C4-2B (cell line): ENCODE measurements at regions not wholly inside any gene's neighbourhood (a gene's known extent, or its start where the extent isn't known, plus 50 kb on each side); places are given as distances from the start of the nearest gene placed in this dataset.
A peak's percentile ranks its signal among the peaks of the same experiment; 100 is the strongest.

Experiments
- H3K27ac ChIP-seq: fragments of 450-650 bp; 2 replicates; pipeline ENCODE4 v1.5.1; 2017
- ZFX ChIP-seq: fragments of 450-650 bp; IDR thresholded peaks from 2 replicates; pipeline ENCODE4 v1.6.1; 2017
- TF ChIP-seq, protein P1 (sequence below): fragments of 450-650 bp; conservative IDR thresholded peaks from 2 replicates; pipeline ENCODE4 v1.5.1; 2017; ENCODE audit warnings: mild to moderate bottlenecking

DNA sequence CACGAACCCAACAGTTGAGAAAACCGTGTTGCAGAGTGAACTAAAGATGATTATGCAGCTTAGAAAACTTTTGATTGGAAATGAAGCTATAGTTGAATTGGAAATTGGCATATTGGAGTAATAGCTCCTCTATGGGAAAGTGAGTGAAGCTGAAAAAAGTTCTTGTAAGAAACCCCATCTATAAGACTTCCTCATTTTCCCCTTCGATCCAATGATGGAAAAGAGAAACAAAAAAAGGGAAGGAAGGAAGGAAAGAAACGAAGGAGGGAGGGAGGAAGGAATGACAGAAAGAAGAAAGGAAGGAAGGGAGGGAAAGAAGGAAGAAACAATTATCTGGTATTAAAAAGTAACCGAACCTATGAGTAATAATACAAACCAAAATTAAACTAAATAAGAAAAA lies 791.8 kb upstream of the NR2F2 start:
- no peak overlapping the region for H3K27ac ChIP-seq
- TF ChIP-seq ZFX: no peak
- TF ChIP-seq, protein P1, sequence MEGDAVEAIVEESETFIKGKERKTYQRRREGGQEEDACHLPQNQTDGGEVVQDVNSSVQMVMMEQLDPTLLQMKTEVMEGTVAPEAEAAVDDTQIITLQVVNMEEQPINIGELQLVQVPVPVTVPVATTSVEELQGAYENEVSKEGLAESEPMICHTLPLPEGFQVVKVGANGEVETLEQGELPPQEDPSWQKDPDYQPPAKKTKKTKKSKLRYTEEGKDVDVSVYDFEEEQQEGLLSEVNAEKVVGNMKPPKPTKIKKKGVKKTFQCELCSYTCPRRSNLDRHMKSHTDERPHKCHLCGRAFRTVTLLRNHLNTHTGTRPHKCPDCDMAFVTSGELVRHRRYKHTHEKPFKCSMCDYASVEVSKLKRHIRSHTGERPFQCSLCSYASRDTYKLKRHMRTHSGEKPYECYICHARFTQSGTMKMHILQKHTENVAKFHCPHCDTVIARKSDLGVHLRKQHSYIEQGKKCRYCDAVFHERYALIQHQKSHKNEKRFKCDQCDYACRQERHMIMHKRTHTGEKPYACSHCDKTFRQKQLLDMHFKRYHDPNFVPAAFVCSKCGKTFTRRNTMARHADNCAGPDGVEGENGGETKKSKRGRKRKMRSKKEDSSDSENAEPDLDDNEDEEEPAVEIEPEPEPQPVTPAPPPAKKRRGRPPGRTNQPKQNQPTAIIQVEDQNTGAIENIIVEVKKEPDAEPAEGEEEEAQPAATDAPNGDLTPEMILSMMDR: no peak

GRCh38 chr15:95541301-95541700 lies 789.2 kb upstream of the NR2F2 start:
- TF ChIP-seq, protein P1: no peak
- no peak for TF ChIP-seq ZFX

GRCh38 chr15:95549168-95549738 lies 781.2 kb upstream of the NR2F2 start:
- no peak overlapping the region for H3K27ac ChIP-seq
- TF ChIP-seq ZFX: no peak
- TF ChIP-seq, protein P1: no peak

More at GRCh38 chr15:95541301-95541700, 789.2 kb upstream of the NR2F2 start:
- H3K27ac ChIP-seq: no peak overlapping the region

GRCh38 chr15:95550702-95551101 lies 779.8 kb upstream of the NR2F2 start:
- no peak overlapping the region for H3K27ac ChIP-seq

DNA sequence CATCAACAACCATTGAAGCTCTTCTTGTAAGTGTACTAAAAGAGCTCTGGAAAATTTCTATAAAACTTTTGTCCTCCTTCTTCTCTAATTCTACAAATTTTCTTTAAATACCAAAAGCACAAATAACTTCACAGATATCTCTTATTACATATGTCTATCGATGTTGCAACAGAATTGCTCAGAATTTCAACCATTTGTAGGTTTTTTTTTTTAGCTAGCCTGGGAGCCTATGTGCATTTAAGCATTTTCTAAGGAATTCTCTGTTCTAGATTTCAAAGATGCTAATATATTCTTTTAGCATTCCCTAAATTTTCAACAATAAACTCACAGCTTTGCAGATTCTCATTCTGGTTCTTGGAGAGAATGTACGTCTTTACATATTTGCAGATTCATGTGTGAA lies 774.3 kb upstream of the NR2F2 start:
- no peak overlapping the region for H3K27ac ChIP-seq
- no peak for TF ChIP-seq ZFX
- TF ChIP-seq, protein P1: no peak

More at GRCh38 chr15:95550702-95551101, 779.8 kb upstream of the NR2F2 start:
- no peak for TF ChIP-seq ZFX
- TF ChIP-seq, protein P1: no peak

DNA sequence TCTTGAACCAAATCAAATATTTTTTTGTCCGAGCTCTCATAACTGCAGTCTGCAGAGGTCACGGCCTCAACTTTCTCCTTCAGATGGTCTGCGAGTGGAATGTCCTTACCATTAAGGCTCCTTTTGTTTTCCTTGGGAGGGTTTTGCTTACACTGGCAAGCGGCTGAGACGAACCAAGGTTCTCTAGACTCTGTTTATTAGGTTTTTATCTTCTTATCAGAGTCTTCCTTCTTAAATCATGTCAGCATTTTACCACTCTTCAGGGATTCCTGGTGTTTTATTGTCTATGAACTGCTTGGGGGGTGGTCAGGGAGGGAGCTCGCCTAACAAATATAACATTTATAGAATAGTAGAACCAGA lies 773.7 kb upstream of the NR2F2 start:
- H3K27ac ChIP-seq: peak overlapping the region; percentile 54

DNA sequence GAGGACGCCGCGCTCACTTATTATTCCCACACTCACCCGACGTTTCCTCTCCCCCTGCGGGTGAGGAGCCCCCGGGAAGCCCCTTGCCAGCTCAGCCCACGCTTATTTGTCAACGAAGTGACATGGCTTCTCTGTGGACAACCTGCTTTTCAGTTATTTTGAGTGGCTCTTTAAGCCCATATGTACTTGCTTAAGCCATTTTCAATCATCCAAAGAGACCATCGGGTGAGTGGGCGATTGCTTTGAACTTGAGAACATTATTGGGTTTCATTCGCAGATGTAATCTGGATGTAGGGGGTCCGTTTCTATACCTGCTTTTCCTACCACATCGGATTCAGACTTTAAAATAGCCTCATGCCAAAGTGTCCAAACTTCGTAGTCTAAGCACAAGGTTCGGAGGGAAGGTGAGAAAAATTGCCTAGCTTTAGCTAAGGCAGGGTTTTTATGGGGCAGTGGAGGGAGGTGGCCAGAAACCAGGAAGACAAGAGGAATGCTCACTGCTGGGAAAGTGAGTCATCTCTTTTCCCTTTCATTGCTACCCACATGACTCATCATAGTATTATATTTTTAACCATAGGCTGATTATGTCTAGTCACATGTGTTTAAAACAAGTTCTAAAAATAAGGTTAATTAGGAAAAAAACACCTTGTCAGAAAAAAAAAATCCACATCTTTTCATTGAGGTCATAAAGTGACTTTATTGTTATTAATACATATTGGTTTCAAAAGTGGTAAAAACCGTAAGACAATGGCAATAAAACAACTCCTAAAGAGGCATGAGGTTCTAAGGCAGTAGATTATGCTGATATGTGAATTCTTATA lies 773.1 kb upstream of the NR2F2 start:
- TF ChIP-seq, protein P1: no peak
- TF ChIP-seq ZFX: no peak
- H3K27ac ChIP-seq: peak overlapping the region; percentile 54

More for the DNA sequence above, 773.7 kb upstream of the NR2F2 start:
- TF ChIP-seq, protein P1: no peak
- TF ChIP-seq ZFX: no peak
